KMS-11 (cell line): ENCODE measurements at regions not wholly inside any gene's neighbourhood (a gene's known extent, or its start where the extent isn't known, plus 50 kb on each side); places are given as distances from the start of the nearest gene placed in this dataset.
"Not testable (repeated sequence)": the region's sequence is repeated elsewhere in the genome, so short reads cannot be mapped to it uniquely, and the experiment has no call there.

Experiments
- H2AFZ ChIP-seq: fragments of 200-600 bp; sonication (generic); 2 replicates; pipeline ENCODE4 v1.6.1; 2016; ENCODE audit warnings: antibody characterized with exemption, mixed run types, low read depth
- H3K27ac ChIP-seq: fragments of 200-600 bp; sonication (generic); 2 replicates; pipeline ENCODE4 v1.6.1; 2016; ENCODE audit warnings: mild to moderate bottlenecking, mixed run types
- H3K27me3 ChIP-seq: fragments of 200-600 bp; sonication (generic); 2 replicates; pipeline ENCODE4 v1.6.1; 2017; ENCODE audit warnings: mild to moderate bottlenecking, low read depth, mixed run types, moderate library complexity; ENCODE audit not compliant: insufficient read depth
- H3K36me3 ChIP-seq: fragments of 200-600 bp; sonication (generic); 2 replicates; pipeline ENCODE4 v1.6.1; 2017; ENCODE audit warnings: mild to moderate bottlenecking, mixed run types; ENCODE audit not compliant: insufficient read depth
- H3K4me1 ChIP-seq: fragments of 200-600 bp; sonication (generic); 2 replicates; pipeline ENCODE4 v1.6.1; 2016; ENCODE audit warnings: mild to moderate bottlenecking, low read depth, mixed run types; ENCODE audit not compliant: poor library complexity, severe bottlenecking
- H3K4me2 ChIP-seq: fragments of 200-600 bp; sonication (generic); 2 replicates; pipeline ENCODE4 v1.7.0; 2016; ENCODE audit warnings: mild to moderate bottlenecking, mixed run types
- H3K4me3 ChIP-seq: fragments of 200-600 bp; sonication (generic); IDR thresholded peaks from 2 replicates; pipeline ENCODE4 v1.6.1; 2017; ENCODE audit warnings: low read depth, low read length, mixed read lengths; ENCODE audit not compliant: insufficient read depth
- H3K79me2 ChIP-seq: fragments of 200-600 bp; sonication (generic); 2 replicates; pipeline ENCODE4 v1.6.1; 2016; ENCODE audit warnings: low read depth, mixed run types; ENCODE audit not compliant: insufficient read depth
- H3K9ac ChIP-seq: fragments of 200-600 bp; sonication (generic); 2 replicates; pipeline ENCODE4 v1.6.1; 2016; ENCODE audit warnings: mild to moderate bottlenecking, mixed run types
- H4K20me1 ChIP-seq: fragments of 200-600 bp; sonication (generic); 2 replicates; pipeline ENCODE4 v1.6.1; 2016; ENCODE audit warnings: mild to moderate bottlenecking, mixed run types; ENCODE audit not compliant: insufficient read depth
- CTCF ChIP-seq: fragments of 200-600 bp; sonication (generic); conservative IDR thresholded peaks from 2 replicates; pipeline ENCODE4 v1.6.1; 2017; ENCODE audit warnings: low read depth, mild to moderate bottlenecking, antibody characterized with exemption, low read length, moderate library complexity, mixed read lengths

- no peaks in the 10 kb centered on the region for H3K4me1 ChIP-seq
- no peaks in the 10 kb centered on the region for H4K20me1 ChIP-seq
- no peaks in the 10 kb centered on the region for H3K27me3 ChIP-seq
- H2AFZ ChIP-seq: no peak overlapping the region
- H3K4me2 ChIP-seq: no peak overlapping the region
- H3K36me3 ChIP-seq: no peaks in the 10 kb centered on the region
- no peak overlapping the region for H3K27ac ChIP-seq
- no peak overlapping the region for H3K4me3 ChIP-seq
- no peaks in the 10 kb centered on the region for H3K79me2 ChIP-seq
- no peak overlapping the region for H3K9ac ChIP-seq
- no peak for TF ChIP-seq CTCF
Measured at GRCh38 chr10:62498271-62498670, 124.1 kb downstream of the ZNF365 start.

GRCh38 chr10:62500116-62500515, 125.9 kb downstream of the ZNF365 start:
- H4K20me1 ChIP-seq, H3K79me2 ChIP-seq, H3K36me3 ChIP-seq, H3K27me3 ChIP-seq, H3K9ac ChIP-seq, H3K4me2 ChIP-seq, H2AFZ ChIP-seq, H3K27ac ChIP-seq, H3K4me1 ChIP-seq, H3K4me3 ChIP-seq: not testable (repeated sequence)

GRCh38 chr10:62501547-62501946, 127.4 kb downstream of the ZNF365 start:
- no peaks in the 10 kb centered on the region for H3K27me3 ChIP-seq
- TF ChIP-seq CTCF: no peak
- no peak overlapping the region for H3K4me2 ChIP-seq
- no peaks in the 10 kb centered on the region for H3K36me3 ChIP-seq
- H2AFZ ChIP-seq: no peak overlapping the region
- no peaks in the 10 kb centered on the region for H3K4me1 ChIP-seq
- no peaks in the 10 kb centered on the region for H3K79me2 ChIP-seq
- H4K20me1 ChIP-seq: no peaks in the 10 kb centered on the region
- H3K27ac ChIP-seq: no peak overlapping the region
- no peak overlapping the region for H3K9ac ChIP-seq
- H3K4me3 ChIP-seq: no peak overlapping the region

- no peak overlapping the region for H3K4me3 ChIP-seq
- no peaks in the 10 kb centered on the region for H3K36me3 ChIP-seq
- no peak overlapping the region for H3K27ac ChIP-seq
- H3K4me2 ChIP-seq: no peak overlapping the region
- no peak overlapping the region for H2AFZ ChIP-seq
- no peaks in the 10 kb centered on the region for H3K79me2 ChIP-seq
- H3K27me3 ChIP-seq: no peaks in the 10 kb centered on the region
- H3K9ac ChIP-seq: no peak overlapping the region
- H4K20me1 ChIP-seq: no peaks in the 10 kb centered on the region
- H3K4me1 ChIP-seq: no peaks in the 10 kb centered on the region
- TF ChIP-seq CTCF: no peak
Measured at GRCh38 chr10:62502995-62503613, 128.9 kb downstream of the ZNF365 start.

- no peak overlapping the region for H3K9ac ChIP-seq
- H2AFZ ChIP-seq: no peak overlapping the region
- no peaks in the 10 kb centered on the region for H4K20me1 ChIP-seq
- no peak overlapping the region for H3K4me3 ChIP-seq
- H3K36me3 ChIP-seq: no peaks in the 10 kb centered on the region
- H3K27ac ChIP-seq: no peak overlapping the region
- TF ChIP-seq CTCF: no peak
- no peak overlapping the region for H3K4me2 ChIP-seq
- H3K79me2 ChIP-seq: no peaks in the 10 kb centered on the region
- H3K27me3 ChIP-seq: no peaks in the 10 kb centered on the region
- no peaks in the 10 kb centered on the region for H3K4me1 ChIP-seq
Measured at GRCh38 chr10:62503872-62504271, 129.7 kb downstream of the ZNF365 start.
